OCI-LY7 (cell line): ENCODE measurements at regions not wholly inside any gene's neighbourhood (a gene's known extent, or its start where the extent isn't known, plus 50 kb on each side); places are given as distances from the start of the nearest gene placed in this dataset.

Experiments used
- EZH2phosphoT487 ChIP-seq: fragments of 200-600 bp; sonication (generic); IDR thresholded peaks from 2 replicates; pipeline ENCODE4 v1.6.1; 2018; ENCODE audit warnings: low read depth, borderline replicate concordance, mild to moderate bottlenecking, mixed run types, antibody characterized with exemption, low read length, moderate library complexity, mixed read lengths
- TF ChIP-seq, protein P1 (sequence below): fragments of 200-600 bp; sonication (generic); conservative IDR thresholded peaks from 2 replicates; pipeline ENCODE4 v1.5.1; 2014; ENCODE audit warnings: mild to moderate bottlenecking, antibody characterized with exemption, low read length, moderate library complexity, mixed read lengths

GRCh38 chr11:29187215-29187614, 829.6 kb downstream of the KCNA4 start:
- TF ChIP-seq, protein P1, sequence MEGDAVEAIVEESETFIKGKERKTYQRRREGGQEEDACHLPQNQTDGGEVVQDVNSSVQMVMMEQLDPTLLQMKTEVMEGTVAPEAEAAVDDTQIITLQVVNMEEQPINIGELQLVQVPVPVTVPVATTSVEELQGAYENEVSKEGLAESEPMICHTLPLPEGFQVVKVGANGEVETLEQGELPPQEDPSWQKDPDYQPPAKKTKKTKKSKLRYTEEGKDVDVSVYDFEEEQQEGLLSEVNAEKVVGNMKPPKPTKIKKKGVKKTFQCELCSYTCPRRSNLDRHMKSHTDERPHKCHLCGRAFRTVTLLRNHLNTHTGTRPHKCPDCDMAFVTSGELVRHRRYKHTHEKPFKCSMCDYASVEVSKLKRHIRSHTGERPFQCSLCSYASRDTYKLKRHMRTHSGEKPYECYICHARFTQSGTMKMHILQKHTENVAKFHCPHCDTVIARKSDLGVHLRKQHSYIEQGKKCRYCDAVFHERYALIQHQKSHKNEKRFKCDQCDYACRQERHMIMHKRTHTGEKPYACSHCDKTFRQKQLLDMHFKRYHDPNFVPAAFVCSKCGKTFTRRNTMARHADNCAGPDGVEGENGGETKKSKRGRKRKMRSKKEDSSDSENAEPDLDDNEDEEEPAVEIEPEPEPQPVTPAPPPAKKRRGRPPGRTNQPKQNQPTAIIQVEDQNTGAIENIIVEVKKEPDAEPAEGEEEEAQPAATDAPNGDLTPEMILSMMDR = no peak
- no peak for TF ChIP-seq EZH2phosphoT487
